GM23338 (cell line): ENCODE measurements at regions not wholly inside any gene's neighbourhood (a gene's known extent, or its start where the extent isn't known, plus 50 kb on each side); places are given as distances from the start of the nearest gene placed in this dataset.

Source experiments
- ATAC-seq: fragments of 200-7000 bp; cut with Tn5 transposase; 3 replicates; pipeline ENCODE4 v1.9.1; 2020
- DNase-seq: peaks from one replicate; pipeline ENCODE4 v3.0.0-alpha.2; 2015; ENCODE audit warnings: low spot score
- H2AFZ ChIP-seq: fragments of 200-600 bp; sonication (generic); 2 replicates; pipeline ENCODE4 v1.8.0; 2016; ENCODE audit warnings: antibody characterized with exemption, mild to moderate bottlenecking, moderate library complexity
- H3F3A ChIP-seq: fragments of 200-600 bp; sonication (generic); replicated peaks from 2 replicates; pipeline ENCODE4 v1.8.0; 2017; ENCODE audit warnings: antibody characterized with exemption, mixed run types, low read depth
- H3K27ac ChIP-seq: fragments of 200-600 bp; sonication (generic); 2 replicates; pipeline ENCODE4 v1.6.1; 2016; ENCODE audit warnings: low read depth
- H3K27me3 ChIP-seq: fragments of 200-600 bp; sonication (generic); 2 replicates; pipeline ENCODE4 v1.8.0; 2016; ENCODE audit warnings: mild to moderate bottlenecking, mixed run types, moderate library complexity; ENCODE audit not compliant: insufficient read depth
- H3K36me3 ChIP-seq: fragments of 200-600 bp; sonication (generic); 2 replicates; pipeline ENCODE4 v1.8.0; 2016; ENCODE audit warnings: mild to moderate bottlenecking; ENCODE audit not compliant: insufficient read depth
- H3K4me1 ChIP-seq: fragments of 200-600 bp; sonication (generic); 2 replicates; pipeline ENCODE4 v1.8.0; 2016; ENCODE audit warnings: mild to moderate bottlenecking, moderate library complexity; ENCODE audit not compliant: insufficient read depth
- H3K4me2 ChIP-seq: fragments of 200-600 bp; sonication (generic); 2 replicates; pipeline ENCODE4 v1.7.1; 2017; ENCODE audit warnings: mixed run types
- H3K4me3 ChIP-seq: fragments of 200-600 bp; sonication (generic); 2 replicates; pipeline ENCODE4 v1.6.1; 2016; ENCODE audit warnings: mixed run types
- H3K79me2 ChIP-seq: fragments of 200-600 bp; sonication (generic); replicated peaks from 2 replicates; pipeline ENCODE4 v1.8.0; 2017; ENCODE audit warnings: mild to moderate bottlenecking; ENCODE audit not compliant: insufficient read depth
- H3K9me2 ChIP-seq: fragments of 200-600 bp; sonication (generic); 2 replicates; pipeline ENCODE4 v1.8.0; 2017; ENCODE audit not compliant: insufficient read depth
- H4K20me1 ChIP-seq: fragments of 200-600 bp; sonication (generic); replicated peaks from 2 replicates; pipeline ENCODE4 v1.8.0; 2017; ENCODE audit warnings: mild to moderate bottlenecking; ENCODE audit not compliant: insufficient read depth
- H3K27ac Mint-ChIP-seq: 2 replicates; pipeline ENCODE4 v1.8.0; 2020; ENCODE audit warnings: inconsistent platforms, mild to moderate bottlenecking, moderate library complexity, mixed read lengths
- H3K27me3 Mint-ChIP-seq: 3 replicates; pipeline ENCODE4 v1.8.0; 2022; ENCODE audit warnings: low read depth, mild to moderate bottlenecking, moderate library complexity, mixed read lengths, inconsistent platforms; ENCODE audit not compliant: insufficient read depth, poor library complexity
- H3K36me3 Mint-ChIP-seq: 3 replicates; pipeline ENCODE4 v1.8.0; 2021; ENCODE audit warnings: low read depth, mild to moderate bottlenecking, inconsistent platforms, moderate library complexity, mixed read lengths
- H3K4me1 Mint-ChIP-seq: 3 replicates; pipeline ENCODE4 v1.8.0; 2020; ENCODE audit warnings: mild to moderate bottlenecking, inconsistent platforms, mixed read lengths
- H3K4me3 Mint-ChIP-seq: 3 replicates; pipeline ENCODE4 v1.8.0; 2021; ENCODE audit warnings: moderate library complexity, mild to moderate bottlenecking, inconsistent platforms, mixed read lengths
- H3K9me3 Mint-ChIP-seq: 3 replicates; pipeline ENCODE4 v1.8.0; 2020; ENCODE audit warnings: moderate library complexity, mild to moderate bottlenecking, inconsistent platforms, mixed read lengths
- CREB1 ChIP-seq: fragments of 250-450 bp; sonication (Bioruptor Pico); IDR thresholded peaks from 2 replicates; pipeline ENCODE4 v1.5.0; 2020; ENCODE audit warnings: low read depth, mild to moderate bottlenecking, moderate library complexity
- EZH2 ChIP-seq: fragments of 200-600 bp; sonication (generic); IDR thresholded peaks from one replicate; pipeline ENCODE4 v1.8.0; 2017; ENCODE audit warnings: antibody characterized with exemption, mild to moderate bottlenecking, low read depth; ENCODE audit not compliant: unreplicated experiment
- EZH2phosphoT487 ChIP-seq: fragments of 200-600 bp; sonication (generic); IDR thresholded peaks from one replicate; pipeline ENCODE4 v1.8.1; 2018; ENCODE audit warnings: antibody characterized with exemption; ENCODE audit not compliant: unreplicated experiment
- JUNB ChIP-seq: IDR thresholded peaks from one replicate; pipeline ENCODE4 v1.6.1; 2016; ENCODE audit warnings: antibody characterized with exemption; ENCODE audit not compliant: unreplicated experiment
- NANOG ChIP-seq: IDR thresholded peaks from 2 replicates; pipeline ENCODE4 v1.6.1; 2016; ENCODE audit warnings: antibody characterized with exemption, borderline replicate concordance
- POLR2AphosphoS5 ChIP-seq: IDR thresholded peaks from 2 replicates; pipeline ENCODE4 v1.6.1; 2016; ENCODE audit warnings: antibody characterized with exemption, low read depth
- STAT1 ChIP-seq: IDR thresholded peaks from one replicate; pipeline ENCODE4 v1.6.1; 2016; ENCODE audit warnings: antibody characterized with exemption; ENCODE audit not compliant: unreplicated experiment
- ZNF114 ChIP-seq: fragments of 250-450 bp; sonication (Bioruptor Pico); IDR thresholded peaks from 2 replicates; pipeline ENCODE4 v1.5.0; 2020; ENCODE audit warnings: mild to moderate bottlenecking, moderate library complexity
- ZNF331 ChIP-seq: fragments of 250-450 bp; sonication (Bioruptor Pico); IDR thresholded peaks from 2 replicates; pipeline ENCODE4 v1.5.0; 2020; ENCODE audit warnings: low read depth, mild to moderate bottlenecking, moderate library complexity
- TF ChIP-seq, protein P1 (sequence below): IDR thresholded peaks from 2 replicates; pipeline ENCODE4 v1.6.1; 2016; ENCODE audit warnings: antibody characterized with exemption
- TF ChIP-seq, protein P2 (sequence below): fragments of 250-450 bp; sonication (Bioruptor Pico); IDR thresholded peaks from 2 replicates; pipeline ENCODE4 v1.5.0; 2020; ENCODE audit warnings: mild to moderate bottlenecking, moderate library complexity
- TF ChIP-seq, protein P3 (sequence below): IDR thresholded peaks from one replicate; pipeline ENCODE4 v1.6.1; 2018; ENCODE audit warnings: antibody characterized with exemption; ENCODE audit not compliant: unreplicated experiment

DNA sequence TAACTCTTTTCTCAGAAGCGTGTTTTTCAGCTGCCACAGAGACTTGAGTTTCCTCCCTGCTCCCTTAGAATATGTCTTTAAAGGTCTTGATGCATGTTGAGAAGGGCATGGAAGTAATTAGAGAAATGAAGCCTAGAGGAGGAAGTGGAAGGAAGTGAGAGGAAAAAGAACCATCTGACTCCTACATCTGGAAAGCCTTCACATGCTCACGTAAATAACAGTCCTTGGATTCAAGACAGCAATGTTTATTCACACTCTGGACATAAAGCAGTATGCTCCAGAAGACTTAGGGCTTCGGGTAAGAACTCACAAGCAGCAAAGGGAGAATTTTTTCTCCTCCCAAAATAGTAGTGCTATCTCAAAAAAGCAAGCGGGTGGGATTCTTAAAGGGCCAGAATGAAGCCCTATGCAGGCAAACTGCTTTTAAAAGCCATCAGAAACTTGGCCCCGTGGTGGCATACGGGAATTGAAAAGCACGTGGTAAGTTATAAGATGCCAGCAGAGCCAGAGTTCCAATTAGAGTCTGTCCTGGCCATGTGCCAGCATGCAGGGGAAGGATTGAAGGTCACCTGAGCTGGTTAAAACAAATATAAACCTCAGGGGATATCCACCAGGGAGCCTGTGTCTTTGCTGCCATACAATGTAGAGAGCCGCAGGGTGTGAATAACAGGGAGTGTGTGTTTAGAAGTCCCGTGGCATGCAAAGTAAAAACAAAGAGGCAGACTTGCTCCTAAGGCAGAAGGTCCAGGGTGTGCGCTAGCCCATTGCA is 380.8 kb upstream of the NDN start:
- Histone ChIP-seq H3K36me3 (no peaks in the 10 kb centered on the region), H3K9me2 (no peaks in the 10 kb centered on the region), H3F3A (no peaks in the 10 kb centered on the region), H2AFZ (no peak overlapping the region), H3K4me3 (no peak overlapping the region), H3K4me2 (no peak overlapping the region), H4K20me1 (no peaks in the 10 kb centered on the region), H3K27me3 (no peaks in the 10 kb centered on the region), H3K27ac (no peak overlapping the region), H3K79me2 (no peaks in the 10 kb centered on the region), H3K4me1 (no peaks in the 10 kb centered on the region)
- peaks cover 83% of the 10 kb centered on the region for H3K9me3 Mint-ChIP-seq
- no peak; the same call in 2 of the 3 replicates for ATAC-seq
- TF ChIP-seq, protein P1, sequence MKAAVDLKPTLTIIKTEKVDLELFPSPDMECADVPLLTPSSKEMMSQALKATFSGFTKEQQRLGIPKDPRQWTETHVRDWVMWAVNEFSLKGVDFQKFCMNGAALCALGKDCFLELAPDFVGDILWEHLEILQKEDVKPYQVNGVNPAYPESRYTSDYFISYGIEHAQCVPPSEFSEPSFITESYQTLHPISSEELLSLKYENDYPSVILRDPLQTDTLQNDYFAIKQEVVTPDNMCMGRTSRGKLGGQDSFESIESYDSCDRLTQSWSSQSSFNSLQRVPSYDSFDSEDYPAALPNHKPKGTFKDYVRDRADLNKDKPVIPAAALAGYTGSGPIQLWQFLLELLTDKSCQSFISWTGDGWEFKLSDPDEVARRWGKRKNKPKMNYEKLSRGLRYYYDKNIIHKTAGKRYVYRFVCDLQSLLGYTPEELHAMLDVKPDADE: no peak
- TF ChIP-seq, protein P2, sequence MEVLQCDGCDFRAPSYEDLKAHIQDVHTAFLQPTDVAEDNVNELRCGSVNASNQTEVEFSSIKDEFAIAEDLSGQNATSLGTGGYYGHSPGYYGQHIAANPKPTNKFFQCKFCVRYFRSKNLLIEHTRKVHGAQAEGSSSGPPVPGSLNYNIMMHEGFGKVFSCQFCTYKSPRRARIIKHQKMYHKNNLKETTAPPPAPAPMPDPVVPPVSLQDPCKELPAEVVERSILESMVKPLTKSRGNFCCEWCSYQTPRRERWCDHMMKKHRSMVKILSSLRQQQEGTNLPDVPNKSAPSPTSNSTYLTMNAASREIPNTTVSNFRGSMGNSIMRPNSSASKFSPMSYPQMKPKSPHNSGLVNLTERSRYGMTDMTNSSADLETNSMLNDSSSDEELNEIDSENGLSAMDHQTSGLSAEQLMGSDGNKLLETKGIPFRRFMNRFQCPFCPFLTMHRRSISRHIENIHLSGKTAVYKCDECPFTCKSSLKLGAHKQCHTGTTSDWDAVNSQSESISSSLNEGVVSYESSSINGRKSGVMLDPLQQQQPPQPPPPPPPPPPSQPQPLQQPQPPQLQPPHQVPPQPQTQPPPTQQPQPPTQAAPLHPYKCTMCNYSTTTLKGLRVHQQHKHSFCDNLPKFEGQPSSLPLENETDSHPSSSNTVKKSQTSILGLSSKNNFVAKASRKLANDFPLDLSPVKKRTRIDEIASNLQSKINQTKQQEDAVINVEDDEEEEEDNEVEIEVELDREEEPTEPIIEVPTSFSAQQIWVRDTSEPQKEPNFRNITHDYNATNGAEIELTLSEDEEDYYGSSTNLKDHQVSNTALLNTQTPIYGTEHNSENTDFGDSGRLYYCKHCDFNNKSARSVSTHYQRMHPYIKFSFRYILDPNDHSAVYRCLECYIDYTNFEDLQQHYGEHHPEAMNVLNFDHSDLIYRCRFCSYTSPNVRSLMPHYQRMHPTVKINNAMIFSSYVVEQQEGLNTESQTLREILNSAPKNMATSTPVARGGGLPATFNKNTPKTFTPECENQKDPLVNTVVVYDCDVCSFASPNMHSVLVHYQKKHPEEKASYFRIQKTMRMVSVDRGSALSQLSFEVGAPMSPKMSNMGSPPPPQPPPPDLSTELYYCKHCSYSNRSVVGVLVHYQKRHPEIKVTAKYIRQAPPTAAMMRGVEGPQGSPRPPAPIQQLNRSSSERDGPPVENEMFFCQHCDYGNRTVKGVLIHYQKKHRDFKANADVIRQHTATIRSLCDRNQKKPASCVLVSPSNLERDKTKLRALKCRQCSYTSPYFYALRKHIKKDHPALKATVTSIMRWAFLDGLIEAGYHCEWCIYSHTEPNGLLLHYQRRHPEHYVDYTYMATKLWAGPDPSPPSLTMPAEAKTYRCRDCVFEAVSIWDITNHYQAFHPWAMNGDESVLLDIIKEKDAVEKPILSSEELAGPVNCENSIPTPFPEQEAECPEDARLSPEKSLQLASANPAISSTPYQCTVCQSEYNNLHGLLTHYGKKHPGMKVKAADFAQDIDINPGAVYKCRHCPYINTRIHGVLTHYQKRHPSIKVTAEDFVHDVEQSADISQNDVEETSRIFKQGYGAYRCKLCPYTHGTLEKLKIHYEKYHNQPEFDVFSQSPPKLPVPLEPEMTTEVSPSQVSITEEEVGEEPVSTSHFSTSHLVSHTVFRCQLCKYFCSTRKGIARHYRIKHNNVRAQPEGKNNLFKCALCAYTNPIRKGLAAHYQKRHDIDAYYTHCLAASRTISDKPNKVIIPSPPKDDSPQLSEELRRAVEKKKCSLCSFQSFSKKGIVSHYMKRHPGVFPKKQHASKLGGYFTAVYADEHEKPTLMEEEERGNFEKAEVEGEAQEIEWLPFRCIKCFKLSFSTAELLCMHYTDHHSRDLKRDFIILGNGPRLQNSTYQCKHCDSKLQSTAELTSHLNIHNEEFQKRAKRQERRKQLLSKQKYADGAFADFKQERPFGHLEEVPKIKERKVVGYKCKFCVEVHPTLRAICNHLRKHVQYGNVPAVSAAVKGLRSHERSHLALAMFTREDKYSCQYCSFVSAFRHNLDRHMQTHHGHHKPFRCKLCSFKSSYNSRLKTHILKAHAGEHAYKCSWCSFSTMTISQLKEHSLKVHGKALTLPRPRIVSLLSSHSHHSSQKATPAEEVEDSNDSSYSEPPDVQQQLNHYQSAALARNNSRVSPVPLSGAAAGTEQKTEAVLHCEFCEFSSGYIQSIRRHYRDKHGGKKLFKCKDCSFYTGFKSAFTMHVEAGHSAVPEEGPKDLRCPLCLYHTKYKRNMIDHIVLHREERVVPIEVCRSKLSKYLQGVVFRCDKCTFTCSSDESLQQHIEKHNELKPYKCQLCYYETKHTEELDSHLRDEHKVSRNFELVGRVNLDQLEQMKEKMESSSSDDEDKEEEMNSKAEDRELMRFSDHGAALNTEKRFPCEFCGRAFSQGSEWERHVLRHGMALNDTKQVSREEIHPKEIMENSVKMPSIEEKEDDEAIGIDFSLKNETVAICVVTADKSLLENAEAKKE (CRISPR knock-in tag): no peak
- TF ChIP-seq STAT1: no peak
- no peak for TF ChIP-seq CREB1 (CRISPR knock-in tag)
- TF ChIP-seq EZH2: no peak
- TF ChIP-seq ZNF331 (CRISPR knock-in tag): no peak
- no peak for TF ChIP-seq ZNF114 (CRISPR knock-in tag)
- TF ChIP-seq NANOG: no peak
- TF ChIP-seq, protein P3, sequence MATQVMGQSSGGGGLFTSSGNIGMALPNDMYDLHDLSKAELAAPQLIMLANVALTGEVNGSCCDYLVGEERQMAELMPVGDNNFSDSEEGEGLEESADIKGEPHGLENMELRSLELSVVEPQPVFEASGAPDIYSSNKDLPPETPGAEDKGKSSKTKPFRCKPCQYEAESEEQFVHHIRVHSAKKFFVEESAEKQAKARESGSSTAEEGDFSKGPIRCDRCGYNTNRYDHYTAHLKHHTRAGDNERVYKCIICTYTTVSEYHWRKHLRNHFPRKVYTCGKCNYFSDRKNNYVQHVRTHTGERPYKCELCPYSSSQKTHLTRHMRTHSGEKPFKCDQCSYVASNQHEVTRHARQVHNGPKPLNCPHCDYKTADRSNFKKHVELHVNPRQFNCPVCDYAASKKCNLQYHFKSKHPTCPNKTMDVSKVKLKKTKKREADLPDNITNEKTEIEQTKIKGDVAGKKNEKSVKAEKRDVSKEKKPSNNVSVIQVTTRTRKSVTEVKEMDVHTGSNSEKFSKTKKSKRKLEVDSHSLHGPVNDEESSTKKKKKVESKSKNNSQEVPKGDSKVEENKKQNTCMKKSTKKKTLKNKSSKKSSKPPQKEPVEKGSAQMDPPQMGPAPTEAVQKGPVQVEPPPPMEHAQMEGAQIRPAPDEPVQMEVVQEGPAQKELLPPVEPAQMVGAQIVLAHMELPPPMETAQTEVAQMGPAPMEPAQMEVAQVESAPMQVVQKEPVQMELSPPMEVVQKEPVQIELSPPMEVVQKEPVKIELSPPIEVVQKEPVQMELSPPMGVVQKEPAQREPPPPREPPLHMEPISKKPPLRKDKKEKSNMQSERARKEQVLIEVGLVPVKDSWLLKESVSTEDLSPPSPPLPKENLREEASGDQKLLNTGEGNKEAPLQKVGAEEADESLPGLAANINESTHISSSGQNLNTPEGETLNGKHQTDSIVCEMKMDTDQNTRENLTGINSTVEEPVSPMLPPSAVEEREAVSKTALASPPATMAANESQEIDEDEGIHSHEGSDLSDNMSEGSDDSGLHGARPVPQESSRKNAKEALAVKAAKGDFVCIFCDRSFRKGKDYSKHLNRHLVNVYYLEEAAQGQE: no peak
- TF ChIP-seq EZH2phosphoT487: no peak
- TF ChIP-seq JUNB: no peak
- TF ChIP-seq POLR2AphosphoS5: no peak
- no peak overlapping the region for H3K27ac Mint-ChIP-seq
- no peaks in the 10 kb centered on the region; the same call in 2 of the 3 replicates for H3K4me1 Mint-ChIP-seq
- no peak overlapping the region for H3K4me3 Mint-ChIP-seq
- no peak for DNase-seq
- 0 out of 3 replicates have a peak, but pooled peaks cover 4% of the 10 kb centered on the region for H3K36me3 Mint-ChIP-seq
- H3K27me3 Mint-ChIP-seq: no peaks in the 10 kb centered on the region
